ENCODE measurements at regions not wholly inside any gene's neighbourhood (a gene's known extent, or its start where the extent isn't known, plus 50 kb on each side); places are given as distances from the start of the nearest gene placed in this dataset.

GRCh38 chr2:62566847-62567246, 60.9 kb upstream of the TMEM17 start:
- 59 to 81% (median 72%) methylated on average over 1 of the region's 1 CpG for WGBS, 5 donors
- DNase-seq, result no peak
- H3K4me1 ChIP-seq, result peaks cover 0 to 15% (median 5%) of the 10 kb centered on the region in 6 donors
- no peaks in the 10 kb centered on the region for H3K9me3 ChIP-seq
- peaks cover 0 to 25% (median 13%) of the 10 kb centered on the region in 7 donors for H3K27me3 ChIP-seq (replicated peaks in 1 of 7)
- TF ChIP-seq POLR2A (IDR thresholded peaks at IDR 0.05) (no peak), CTCF (IDR thresholded peaks at IDR 0.05 in 8 of 11, conservative IDR thresholded peaks at IDR 0.05 in 3 of 11) (no peak), POLR2AphosphoS5 (IDR thresholded peaks at IDR 0.05) (no peak)
- intact Hi-C loops (cut with DNase I; ENCODE audit: low total_unique reads), result no loop called here
- no peak overlapping the region for H3K4me3 ChIP-seq
- no peaks in the 10 kb centered on the region for H3K36me3 ChIP-seq
- H3K27ac ChIP-seq, result no peak overlapping the region

- H3K36me3 ChIP-seq, result no peaks in the 10 kb centered on the region
- H3K4me1 ChIP-seq, result peaks cover 0 to 6% (median 0%) of the 10 kb centered on the region in 6 donors
- TF ChIP-seq POLR2AphosphoS5 (IDR thresholded peaks at IDR 0.05), result no peak
- H3K27me3 ChIP-seq (replicated peaks in 1 of 7), result peaks cover 0 to 11% (median 1%) of the 10 kb centered on the region in 7 donors
- H3K4me3 ChIP-seq, result no peak overlapping the region
- 75 to 90% (median 86%) methylated on average over 3 of the region's 3 CpGs for WGBS, 5 donors
- intact Hi-C loops (cut with DNase I; ENCODE audit: low total_unique reads), result no loop called here
- no peaks in the 10 kb centered on the region for H3K9me3 ChIP-seq
- H3K27ac ChIP-seq, result no peak overlapping the region
- DNase-seq, result no peak
Measured at GRCh38 chr2:62565309-62565908, 59.4 kb upstream of the TMEM17 start.

GRCh38 chr2:62564380-62565137, 58.6 kb upstream of the TMEM17 start:
- intact Hi-C loops (cut with DNase I; ENCODE audit: low total_unique reads), result no loop called here
- no peak for TF ChIP-seq CTCF (IDR thresholded peaks at IDR 0.05 in 8 of 11, conservative IDR thresholded peaks at IDR 0.05 in 3 of 11)
- no peak for TF ChIP-seq POLR2AphosphoS5 (IDR thresholded peaks at IDR 0.05)
- TF ChIP-seq POLR2A (IDR thresholded peaks at IDR 0.05), result no peak
- H3K4me1 ChIP-seq, result peaks cover 0 to 2% (median 0%) of the 10 kb centered on the region in 6 donors
- H3K27me3 ChIP-seq (replicated peaks in 1 of 7), result peaks cover 0 to 2% (median 0%) of the 10 kb centered on the region in 7 donors
- H3K36me3 ChIP-seq, result no peaks in the 10 kb centered on the region
- no peak overlapping the region for H3K4me3 ChIP-seq
- no peaks in the 10 kb centered on the region for H3K9me3 ChIP-seq
- DNase-seq, result no peak
- 88 to 93% (median 89%) methylated on average over 4 of the region's 4 CpGs for WGBS, 5 donors
- no peak overlapping the region for H3K27ac ChIP-seq

GRCh38 chr2:62561586-62561985, 55.6 kb upstream of the TMEM17 start:
- Histone ChIP-seq H3K27me3 (replicated peaks in 1 of 7) (no peaks in the 10 kb centered on the region), H3K4me3 (no peak overlapping the region), H3K9me3 (peaks cover 0 to 4% (median 0%) of the 10 kb centered on the region in 8 donors), H3K4me1 (no peaks in the 10 kb centered on the region), H3K36me3 (no peaks in the 10 kb centered on the region), H3K27ac (no peak overlapping the region)
- intact Hi-C loops (cut with DNase I; ENCODE audit: low total_unique reads), result no loop called here
- TF ChIP-seq CTCF (IDR thresholded peaks at IDR 0.05 in 8 of 11, conservative IDR thresholded peaks at IDR 0.05 in 3 of 11) (no peak), POLR2A (IDR thresholded peaks at IDR 0.05) (no peak)
- WGBS, 5 donors, result 95 to 98% (median 96%) methylated on average over 4 of the region's 4 CpGs
- no peak for DNase-seq
